Suppressor macrophage treated with lipopolysaccharide for 1 hour (primary cell): ENCODE measurements at regions not wholly inside any gene's neighbourhood (a gene's known extent, or its start where the extent isn't known, plus 50 kb on each side); places are given as distances from the start of the nearest gene placed in this dataset.
"Not testable (repeated sequence)": the region's sequence is repeated elsewhere in the genome, so short reads cannot be mapped to it uniquely, and the experiment has no call there.

ENCODE experiments used
- DNase-seq, 3 donors: peaks; one replicate each; pipeline ENCODE4 v3.0.0-alpha.2; 2020 to 2022

- DNase-seq = peak in 2 of 3 donors; percentile 2 to 3
Observed at GRCh38 chr5:100697970-100698369, 162.8 kb downstream of the FAM174A start.

GRCh38 chr5:100706776-100707175, 171.6 kb downstream of the FAM174A start:
- DNase-seq = peak; percentile 77 to 96 (median 96)

- no peak for DNase-seq
Observed at GRCh38 chr5:100708645-100709171, 173.5 kb downstream of the FAM174A start.

- no peak for DNase-seq
Observed at GRCh38 chr5:100709771-100710170, 174.6 kb downstream of the FAM174A start.

- DNase-seq = not testable (repeated sequence)
Observed at GRCh38 chr5:100714780-100715179, 179.6 kb downstream of the FAM174A start.

GRCh38 chr5:100722657-100723056, 180.4 kb downstream of the ST8SIA4 start:
- no peak for DNase-seq

- no peak for DNase-seq
Observed at GRCh38 chr5:100723229-100723628, 179.9 kb downstream of the ST8SIA4 start.

DNA sequence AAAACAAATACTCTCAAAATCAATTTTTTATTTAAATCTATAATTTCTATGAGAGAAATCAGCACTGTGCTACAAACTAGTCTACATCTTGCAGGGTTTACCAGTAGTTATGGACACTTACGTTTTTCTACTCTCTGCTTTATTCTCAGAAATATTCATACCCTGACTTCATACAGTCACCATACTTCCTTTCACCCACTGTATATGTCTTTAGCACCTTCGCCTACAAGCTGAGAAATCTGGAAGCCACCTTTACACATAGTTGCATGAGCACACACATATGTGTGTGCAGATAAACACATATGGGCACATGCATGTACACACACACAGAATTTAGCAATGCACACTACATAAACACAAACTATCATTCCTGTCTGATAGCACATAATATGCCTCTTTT, 177.0 kb downstream of the ST8SIA4 start:
- DNase-seq = no peak

GRCh38 chr5:100731768-100732167, 171.3 kb downstream of the ST8SIA4 start:
- peak; percentile 18 to 28 (median 24) for DNase-seq

GRCh38 chr5:100746730-100747129, 156.4 kb downstream of the ST8SIA4 start:
- DNase-seq = peak; percentile 66 to 82 (median 77)

GRCh38 chr5:100749771-100750284, 153.3 kb downstream of the ST8SIA4 start:
- DNase-seq = no peak

DNA sequence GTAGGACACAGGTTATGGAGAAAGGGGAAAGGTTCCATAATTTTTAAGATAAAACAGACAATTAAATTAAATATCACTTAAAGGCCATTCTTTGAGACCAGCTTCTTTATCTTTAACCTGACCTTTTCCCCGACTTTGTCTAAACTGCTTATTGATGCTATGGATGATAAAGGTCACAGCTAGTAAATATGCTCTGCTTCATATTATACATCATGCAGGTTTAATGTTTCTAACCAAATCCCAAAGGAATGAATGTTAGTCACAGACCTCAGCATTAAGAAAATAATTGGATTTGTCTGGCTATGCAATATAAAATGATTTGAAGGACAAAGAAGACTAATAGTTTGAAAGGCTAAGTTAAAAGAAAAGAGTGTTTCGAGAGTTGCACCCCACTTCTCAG, 147.6 kb downstream of the ST8SIA4 start:
- DNase-seq = no peak
